ENCODE measurements at regions not wholly inside any gene's neighbourhood (a gene's known extent, or its start where the extent isn't known, plus 50 kb on each side); places are given as distances from the start of the nearest gene placed in this dataset.
"Not testable (repeated sequence)": the region's sequence is repeated elsewhere in the genome, so short reads cannot be mapped to it uniquely, and the experiment has no call there.

DNA sequence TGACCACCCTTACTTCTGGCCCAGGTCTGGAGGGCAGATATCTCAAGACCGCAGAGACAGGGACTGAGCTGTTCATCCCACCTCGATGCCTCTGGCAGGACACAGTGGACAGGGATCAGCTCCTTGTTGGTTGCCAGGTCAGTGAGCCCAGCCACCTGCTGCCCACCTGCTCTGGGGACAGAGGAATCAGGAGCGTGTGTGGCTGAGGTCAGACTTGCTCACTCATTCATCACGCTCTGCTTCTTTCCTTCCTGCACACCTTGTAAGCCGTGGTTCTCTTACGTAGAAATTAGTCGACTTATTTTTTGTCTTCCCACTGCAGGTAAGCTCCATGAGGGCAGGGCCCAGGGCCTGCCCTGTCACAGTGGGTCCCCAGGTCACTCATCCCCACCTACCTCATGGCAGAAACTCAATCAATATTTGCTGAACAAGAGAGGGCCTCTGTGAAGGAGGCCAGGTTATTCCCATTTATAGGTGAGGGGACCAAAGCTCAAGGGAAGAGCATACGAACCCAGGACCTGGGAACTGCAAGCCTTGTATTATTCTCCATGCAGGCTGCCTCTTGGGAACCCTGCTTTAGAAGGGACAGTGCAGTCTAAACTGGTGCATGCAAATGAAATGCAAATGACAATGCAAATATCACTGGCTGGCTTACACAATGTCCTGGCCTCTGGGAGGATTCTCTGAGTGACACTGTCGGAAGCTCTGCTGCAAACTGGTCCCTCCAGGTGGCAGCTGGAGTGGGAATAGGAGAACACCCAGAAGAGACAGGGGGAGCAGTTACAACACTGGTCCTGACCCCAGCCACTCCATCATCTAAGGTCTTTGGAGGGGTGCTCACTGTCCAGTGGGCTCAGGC, 58.4 kb upstream of the PAX7 start:
- H3K9me3 Mint-ChIP-seq: no peaks in the 10 kb centered on the region
- H3K27ac Mint-ChIP-seq: no peak overlapping the region
- TF ChIP-seq, protein P1, sequence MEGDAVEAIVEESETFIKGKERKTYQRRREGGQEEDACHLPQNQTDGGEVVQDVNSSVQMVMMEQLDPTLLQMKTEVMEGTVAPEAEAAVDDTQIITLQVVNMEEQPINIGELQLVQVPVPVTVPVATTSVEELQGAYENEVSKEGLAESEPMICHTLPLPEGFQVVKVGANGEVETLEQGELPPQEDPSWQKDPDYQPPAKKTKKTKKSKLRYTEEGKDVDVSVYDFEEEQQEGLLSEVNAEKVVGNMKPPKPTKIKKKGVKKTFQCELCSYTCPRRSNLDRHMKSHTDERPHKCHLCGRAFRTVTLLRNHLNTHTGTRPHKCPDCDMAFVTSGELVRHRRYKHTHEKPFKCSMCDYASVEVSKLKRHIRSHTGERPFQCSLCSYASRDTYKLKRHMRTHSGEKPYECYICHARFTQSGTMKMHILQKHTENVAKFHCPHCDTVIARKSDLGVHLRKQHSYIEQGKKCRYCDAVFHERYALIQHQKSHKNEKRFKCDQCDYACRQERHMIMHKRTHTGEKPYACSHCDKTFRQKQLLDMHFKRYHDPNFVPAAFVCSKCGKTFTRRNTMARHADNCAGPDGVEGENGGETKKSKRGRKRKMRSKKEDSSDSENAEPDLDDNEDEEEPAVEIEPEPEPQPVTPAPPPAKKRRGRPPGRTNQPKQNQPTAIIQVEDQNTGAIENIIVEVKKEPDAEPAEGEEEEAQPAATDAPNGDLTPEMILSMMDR (IDR thresholded peaks at IDR 0.05): no peak
- peaks cover 14% of the 10 kb centered on the region for H3K4me1 Mint-ChIP-seq
- H3K27me3 Mint-ChIP-seq (ENCODE audit: low read depth, poor library complexity): peaks cover 42% of the 10 kb centered on the region
- H3K36me3 Mint-ChIP-seq (ENCODE audit: low read depth): no peaks in the 10 kb centered on the region
- no peak for DNase-seq
- no peak overlapping the region for H3K4me3 Mint-ChIP-seq

DNA sequence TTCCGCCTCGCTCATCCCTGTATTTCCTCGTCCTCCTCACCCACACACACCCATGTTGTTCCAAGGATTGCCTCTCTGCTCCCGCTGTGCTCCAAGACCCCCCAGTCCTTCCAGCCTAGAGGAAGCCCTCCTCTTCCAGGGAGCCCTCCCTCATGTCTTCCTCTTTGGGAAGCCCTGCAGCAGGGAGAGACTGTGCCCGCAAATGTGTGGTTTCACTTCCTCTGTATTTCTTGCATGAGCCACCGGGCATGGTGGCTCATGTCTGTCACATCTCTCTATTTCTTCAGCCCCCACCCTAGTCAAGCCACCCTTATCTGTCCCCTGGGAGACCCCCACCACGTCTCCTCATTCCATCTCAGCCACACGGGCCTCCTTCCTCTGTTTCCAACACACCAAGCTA, 57.5 kb upstream of the PAX7 start:
- H3K4me1 Mint-ChIP-seq: peaks cover 12% of the 10 kb centered on the region
- DNase-seq: no peak
- peak overlapping the region; percentile 30 for H3K27ac Mint-ChIP-seq
- no peaks in the 10 kb centered on the region for H3K9me3 Mint-ChIP-seq
- H3K4me3 Mint-ChIP-seq: no peak overlapping the region
- TF ChIP-seq, protein P1 (IDR thresholded peaks at IDR 0.05): no peak
- H3K36me3 Mint-ChIP-seq (ENCODE audit: low read depth): no peaks in the 10 kb centered on the region
- peaks cover 45% of the 10 kb centered on the region for H3K27me3 Mint-ChIP-seq (ENCODE audit: low read depth, poor library complexity)

DNA sequence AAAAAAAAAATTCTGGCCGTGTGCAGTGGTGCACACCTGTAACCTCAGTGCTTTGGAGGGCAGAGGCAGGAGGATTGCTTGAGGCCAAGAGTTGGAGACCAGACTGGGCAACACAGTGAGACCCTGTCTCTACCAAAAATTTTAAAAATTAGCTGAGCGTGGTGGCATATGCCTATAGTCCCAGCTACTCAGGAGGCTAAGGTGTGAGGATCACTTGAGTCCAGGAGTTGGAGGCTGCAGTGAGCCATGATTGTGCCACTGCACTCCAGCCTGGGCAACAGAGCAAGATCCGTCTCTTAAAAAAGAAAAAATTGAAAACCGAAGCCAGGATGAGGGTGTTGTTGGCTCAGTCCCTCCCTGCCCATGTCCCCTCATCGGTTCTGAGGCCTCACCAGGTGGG, 55.9 kb upstream of the PAX7 start:
- H3K4me1 Mint-ChIP-seq: peaks cover 12% of the 10 kb centered on the region
- H3K4me3 Mint-ChIP-seq: no peak overlapping the region
- DNase-seq: no peak
- no peaks in the 10 kb centered on the region for H3K36me3 Mint-ChIP-seq (ENCODE audit: low read depth)
- H3K27ac Mint-ChIP-seq: no peak overlapping the region
- no peaks in the 10 kb centered on the region for H3K9me3 Mint-ChIP-seq
- H3K27me3 Mint-ChIP-seq (ENCODE audit: low read depth, poor library complexity): peaks cover 36% of the 10 kb centered on the region
- TF ChIP-seq, protein P1 (IDR thresholded peaks at IDR 0.05): no peak

DNA sequence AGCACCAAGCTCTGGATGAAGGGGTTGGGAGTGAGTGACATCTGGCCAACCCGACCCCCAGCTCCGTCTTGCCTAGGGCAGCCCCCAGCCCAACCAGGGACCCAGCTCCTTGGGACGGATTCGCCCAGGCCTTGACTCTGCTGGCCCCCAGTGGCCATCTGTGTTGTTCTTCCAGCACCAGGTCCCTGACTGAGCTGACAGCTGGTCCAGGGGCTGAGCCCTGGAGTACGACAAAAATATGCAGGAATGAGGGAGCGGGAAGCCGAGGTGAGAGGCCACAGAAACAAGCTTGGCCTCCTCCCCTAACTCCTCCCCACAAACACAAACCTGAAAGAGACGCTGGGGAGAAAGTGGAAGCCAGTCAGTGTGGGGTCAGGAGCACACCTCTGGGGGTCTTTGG, 55.0 kb upstream of the PAX7 start:
- DNase-seq: peak; percentile 90
- H3K4me1 Mint-ChIP-seq: peaks cover 12% of the 10 kb centered on the region
- no peak overlapping the region for H3K4me3 Mint-ChIP-seq
- no peaks in the 10 kb centered on the region for H3K36me3 Mint-ChIP-seq (ENCODE audit: low read depth)
- TF ChIP-seq, protein P1 (IDR thresholded peaks at IDR 0.05): peak; percentile 74
- no peaks in the 10 kb centered on the region for H3K9me3 Mint-ChIP-seq
- no peak overlapping the region for H3K27ac Mint-ChIP-seq
- peaks cover 31% of the 10 kb centered on the region for H3K27me3 Mint-ChIP-seq (ENCODE audit: low read depth, poor library complexity)

DNA sequence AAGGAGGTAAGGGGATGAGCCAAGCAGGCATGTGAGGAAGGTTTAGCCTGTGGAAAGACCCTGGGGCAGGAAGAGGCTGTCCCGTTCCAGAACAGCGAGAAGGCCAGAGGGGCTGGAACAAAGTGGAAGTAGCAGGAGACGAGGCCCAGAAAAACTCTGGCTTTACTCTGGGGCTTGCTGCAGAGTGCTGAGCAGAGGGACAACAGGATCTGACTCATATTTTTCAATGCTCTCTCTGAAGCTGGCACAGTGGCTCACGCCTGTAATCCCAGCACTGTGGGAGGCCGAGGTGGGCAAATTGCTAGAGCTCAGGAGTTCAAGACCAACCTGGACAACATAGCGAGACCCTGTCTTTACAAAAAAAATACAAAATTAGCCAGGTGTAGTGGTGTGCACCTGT, 52.4 kb upstream of the PAX7 start:
- Mint-ChIP-seq H3K27me3 (ENCODE audit: low read depth, poor library complexity) (peaks cover 22% of the 10 kb centered on the region), H3K36me3 (ENCODE audit: low read depth) (no peaks in the 10 kb centered on the region), H3K27ac (peak overlapping the region; percentile 18), H3K4me1 (peaks cover 5% of the 10 kb centered on the region), H3K4me3 (no peak overlapping the region), H3K9me3 (no peaks in the 10 kb centered on the region)
- TF ChIP-seq, protein P1 (IDR thresholded peaks at IDR 0.05): no peak
- no peak for DNase-seq

DNA sequence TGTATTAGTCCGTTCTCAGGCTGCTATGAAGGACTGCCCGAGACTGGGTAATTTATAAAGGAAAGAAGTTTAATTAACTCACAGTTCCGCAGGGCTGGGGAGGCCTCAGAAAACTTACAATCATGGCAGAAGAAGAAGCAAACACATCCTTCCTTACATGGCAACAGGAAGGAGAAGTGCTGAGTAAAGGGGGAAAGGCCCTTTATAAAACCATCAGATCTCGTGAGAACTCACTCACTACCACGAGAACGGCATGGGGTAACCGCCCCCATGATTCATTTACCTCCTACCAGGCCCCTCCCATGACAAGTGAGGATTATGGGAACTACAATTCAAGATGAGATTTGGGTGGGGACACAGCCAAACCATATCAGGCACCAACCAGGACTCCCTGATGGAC, 51.4 kb upstream of the PAX7 start:
- H3K27ac Mint-ChIP-seq; H3K9me3 Mint-ChIP-seq; H3K4me1 Mint-ChIP-seq; DNase-seq; H3K36me3 Mint-ChIP-seq (ENCODE audit: low read depth); H3K4me3 Mint-ChIP-seq: not testable (repeated sequence)
- peaks cover 19% of the 10 kb centered on the region for H3K27me3 Mint-ChIP-seq (ENCODE audit: low read depth, poor library complexity)

Measured in nephron progenitor cell (in vitro differentiated cells).